HUES64 (cell line): ENCODE measurements at regions not wholly inside any gene's neighbourhood (a gene's known extent, or its start where the extent isn't known, plus 50 kb on each side); places are given as distances from the start of the nearest gene placed in this dataset.

ENCODE experiments used
- H3K27ac ChIP-seq: 2 replicates; pipeline ENCODE4 v1.7.0; 2013; ENCODE audit warnings: low read depth, low read length, inconsistent platforms
- H3K27me3 ChIP-seq: 2 replicates; pipeline ENCODE4 v1.6.1; 2013; ENCODE audit warnings: mild to moderate bottlenecking, low read length; ENCODE audit not compliant: insufficient read depth
- H3K36me3 ChIP-seq: 2 replicates; pipeline ENCODE4 v1.6.1; 2013; ENCODE audit warnings: mild to moderate bottlenecking, low read length; ENCODE audit not compliant: insufficient read depth
- H3K4me1 ChIP-seq: 2 replicates; pipeline ENCODE4 v1.6.1; 2013; ENCODE audit warnings: mild to moderate bottlenecking, low read length, moderate library complexity; ENCODE audit not compliant: insufficient read depth
- H3K4me3 ChIP-seq: 2 replicates; pipeline ENCODE4 v1.5.1; 2013; ENCODE audit warnings: mild to moderate bottlenecking, low read length, moderate library complexity
- H3K9ac ChIP-seq: 2 replicates; pipeline ENCODE4 v1.6.1; 2013; ENCODE audit warnings: mild to moderate bottlenecking, low read depth, low read length
- H3K9me3 ChIP-seq: 2 replicates; pipeline ENCODE4 v1.6.1; 2013; ENCODE audit warnings: low read depth, low read length; ENCODE audit not compliant: insufficient read depth
- WGBS: fragments of 150-250, 120-280 bp; methylation state at CpG from one replicate; pipeline ENCODE4 v1.1.7; 2013; ENCODE audit warnings: missing lambda C conversion rate; 5-methylcytosine and 5-hydroxymethylcytosine counted together

DNA sequence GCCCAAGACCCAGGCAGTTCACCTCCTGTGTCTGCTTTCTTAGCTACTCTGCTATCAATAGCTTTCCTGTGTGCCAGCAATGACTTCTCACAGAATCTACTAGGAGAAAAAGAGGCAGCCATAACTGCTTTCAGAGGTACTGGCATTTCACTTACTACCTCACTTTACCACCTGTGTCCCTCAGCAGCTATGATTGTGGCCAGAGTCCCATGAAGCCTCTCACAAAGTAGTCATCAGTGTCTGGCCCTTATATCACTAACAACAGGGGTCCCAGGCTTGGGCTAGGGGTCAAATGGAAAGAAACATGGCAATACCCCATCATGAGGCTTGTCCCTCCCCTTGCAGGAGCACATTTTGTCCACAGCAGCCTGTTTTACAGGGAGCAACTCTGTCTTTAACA is 62.7 kb upstream of the EPS8L3 start:
- Histone ChIP-seq H3K4me1 (peaks cover 4% of the 10 kb centered on the region; the same call in 1 of the 2 replicates), H3K9ac (no peak overlapping the region), H3K36me3 (no peaks in the 10 kb centered on the region), H3K4me3 (no peak overlapping the region), H3K27ac (no peak overlapping the region), H3K27me3 (no peaks in the 10 kb centered on the region), H3K9me3 (no peaks in the 10 kb centered on the region)

DNA sequence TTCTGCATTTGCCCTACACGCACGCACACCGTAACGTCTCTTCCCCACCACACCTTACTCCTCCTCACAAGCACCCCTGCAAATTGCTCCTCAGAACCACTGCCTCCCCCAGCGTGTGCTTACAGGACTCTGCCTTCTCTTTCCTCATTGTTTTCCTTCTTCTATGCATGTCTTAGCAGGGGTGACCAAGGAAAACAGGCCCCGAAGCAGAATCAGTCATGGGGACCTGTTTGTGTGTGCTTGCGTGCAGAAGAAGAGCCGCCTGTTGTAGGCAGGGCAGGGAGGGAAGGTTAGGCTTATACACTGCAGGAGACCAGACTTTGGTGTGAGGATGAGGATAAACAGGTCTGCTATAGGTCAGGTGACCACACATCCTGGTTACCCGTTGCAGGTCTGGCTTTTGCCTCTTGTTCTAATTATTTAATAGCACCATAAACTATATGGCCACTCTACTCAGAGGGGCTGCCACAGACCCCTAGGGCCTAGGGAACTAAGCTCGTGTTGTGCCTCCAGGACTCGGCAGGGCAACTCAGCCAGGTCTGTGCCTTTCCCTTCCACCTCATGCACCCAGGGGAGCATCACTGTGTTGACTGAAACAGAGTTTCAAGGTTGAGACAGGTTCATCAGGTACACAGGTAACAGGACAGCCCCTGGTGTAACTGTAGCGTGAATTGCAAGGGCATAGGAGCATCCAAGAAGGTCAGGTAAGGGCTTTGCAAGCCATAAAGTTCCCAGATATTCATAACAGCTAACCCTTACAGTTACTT is 60.8 kb upstream of the EPS8L3 start:
- Histone ChIP-seq H3K27me3 (no peaks in the 10 kb centered on the region), H3K27ac (no peak overlapping the region), H3K4me3 (no peak overlapping the region), H3K9me3 (no peaks in the 10 kb centered on the region), H3K36me3 (no peaks in the 10 kb centered on the region), H3K4me1 (peaks cover 4% of the 10 kb centered on the region; the same call in 1 of the 2 replicates), H3K9ac (no peak overlapping the region)
- WGBS, result 92% methylated on average over 12 of the region's 12 CpGs

DNA sequence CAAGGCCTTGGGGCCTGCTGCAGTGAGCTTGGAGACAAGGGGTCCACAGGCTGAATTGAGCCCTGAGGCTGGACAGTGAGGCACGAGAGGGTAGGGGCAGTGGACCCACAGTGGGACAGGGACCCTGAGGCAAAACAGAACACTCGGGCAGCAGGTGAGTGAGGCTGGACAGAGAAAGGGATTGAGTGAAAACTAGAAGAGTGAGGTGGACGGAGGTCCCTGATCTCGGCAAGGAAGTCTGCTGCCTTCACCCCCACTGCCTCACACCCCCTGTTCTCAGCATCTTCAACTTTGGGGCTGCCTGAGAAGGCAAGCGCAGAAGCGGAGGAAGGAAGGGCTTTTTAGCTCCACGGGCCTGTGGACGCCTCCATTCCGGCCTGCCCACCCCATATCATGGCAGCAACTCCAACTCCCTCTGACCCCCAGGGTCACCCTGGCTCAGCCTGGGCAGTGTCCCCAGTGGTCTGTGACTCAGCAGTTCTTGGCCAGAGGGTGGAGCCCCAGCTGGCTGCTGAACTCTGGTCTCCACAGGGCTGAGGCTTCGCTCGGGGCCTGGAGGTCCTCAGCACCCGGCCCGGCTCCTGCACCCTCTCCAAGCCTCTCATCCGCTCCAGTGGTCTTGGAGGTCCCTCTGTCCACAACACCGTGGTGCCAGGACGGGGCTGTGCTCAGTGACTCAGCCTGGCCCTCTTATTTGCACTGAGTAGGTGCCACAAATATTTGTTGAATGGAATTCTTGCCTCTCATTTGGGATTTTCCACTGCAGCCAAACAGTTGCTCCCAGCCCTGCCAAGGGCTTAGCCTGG is 60.0 kb upstream of the EPS8L3 start:
- no peaks in the 10 kb centered on the region for H3K9me3 ChIP-seq
- H3K4me1 ChIP-seq, result peaks cover 4% of the 10 kb centered on the region; the same call in 1 of the 2 replicates
- no peaks in the 10 kb centered on the region for H3K27me3 ChIP-seq
- H3K4me3 ChIP-seq, result no peak overlapping the region
- H3K27ac ChIP-seq, result no peak overlapping the region
- 88% methylated on average over 16 of the region's 16 CpGs for whole genome bisulfite sequencing
- no peaks in the 10 kb centered on the region for H3K36me3 ChIP-seq
- H3K9ac ChIP-seq, result no peak overlapping the region

DNA sequence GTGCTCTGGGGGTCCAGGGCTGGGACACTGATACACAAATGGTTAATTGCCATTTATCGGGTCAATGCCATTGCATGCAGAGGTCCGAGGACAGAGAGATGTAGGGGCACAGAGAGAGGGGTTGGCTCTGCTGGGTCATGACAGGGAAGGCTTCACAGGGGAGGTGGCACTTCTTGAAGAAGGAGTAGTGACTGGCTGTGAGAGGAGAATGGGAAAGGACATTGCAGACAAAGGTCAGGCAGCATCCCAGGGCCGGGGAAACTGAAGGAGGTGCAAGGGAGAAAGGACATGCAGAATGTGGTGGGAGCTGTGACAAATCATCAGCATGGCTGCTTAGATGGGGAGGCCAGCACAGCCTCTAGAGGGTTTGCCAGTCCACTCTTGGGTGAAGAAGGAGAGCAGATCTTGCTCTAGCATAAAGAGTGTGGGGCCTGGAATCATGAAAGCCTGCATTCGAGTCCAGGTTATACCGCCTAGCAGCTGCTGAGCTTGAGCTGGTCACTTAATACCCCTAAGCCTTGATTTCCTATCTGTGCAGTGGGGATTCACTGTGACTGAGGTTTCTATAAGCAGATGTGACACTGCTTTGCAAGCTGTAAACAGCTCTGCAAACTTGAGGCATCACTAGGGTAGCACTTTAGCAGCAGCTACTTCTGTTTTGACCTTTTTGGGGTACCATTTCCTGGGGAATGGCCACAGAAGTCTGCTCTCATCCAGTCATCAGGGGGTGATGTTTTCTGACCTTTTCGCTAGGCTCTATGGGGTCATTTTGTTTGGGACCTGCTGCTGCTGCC is 59.2 kb upstream of the EPS8L3 start:
- no peaks in the 10 kb centered on the region for H3K9me3 ChIP-seq
- H3K27me3 ChIP-seq, result no peaks in the 10 kb centered on the region
- WGBS, result 92% methylated on average over 6 of the region's 6 CpGs
- no peak overlapping the region for H3K27ac ChIP-seq
- H3K4me1 ChIP-seq, result peaks cover 4% of the 10 kb centered on the region; the same call in 1 of the 2 replicates
- no peak overlapping the region for H3K9ac ChIP-seq
- no peak overlapping the region for H3K4me3 ChIP-seq
- no peaks in the 10 kb centered on the region for H3K36me3 ChIP-seq

DNA sequence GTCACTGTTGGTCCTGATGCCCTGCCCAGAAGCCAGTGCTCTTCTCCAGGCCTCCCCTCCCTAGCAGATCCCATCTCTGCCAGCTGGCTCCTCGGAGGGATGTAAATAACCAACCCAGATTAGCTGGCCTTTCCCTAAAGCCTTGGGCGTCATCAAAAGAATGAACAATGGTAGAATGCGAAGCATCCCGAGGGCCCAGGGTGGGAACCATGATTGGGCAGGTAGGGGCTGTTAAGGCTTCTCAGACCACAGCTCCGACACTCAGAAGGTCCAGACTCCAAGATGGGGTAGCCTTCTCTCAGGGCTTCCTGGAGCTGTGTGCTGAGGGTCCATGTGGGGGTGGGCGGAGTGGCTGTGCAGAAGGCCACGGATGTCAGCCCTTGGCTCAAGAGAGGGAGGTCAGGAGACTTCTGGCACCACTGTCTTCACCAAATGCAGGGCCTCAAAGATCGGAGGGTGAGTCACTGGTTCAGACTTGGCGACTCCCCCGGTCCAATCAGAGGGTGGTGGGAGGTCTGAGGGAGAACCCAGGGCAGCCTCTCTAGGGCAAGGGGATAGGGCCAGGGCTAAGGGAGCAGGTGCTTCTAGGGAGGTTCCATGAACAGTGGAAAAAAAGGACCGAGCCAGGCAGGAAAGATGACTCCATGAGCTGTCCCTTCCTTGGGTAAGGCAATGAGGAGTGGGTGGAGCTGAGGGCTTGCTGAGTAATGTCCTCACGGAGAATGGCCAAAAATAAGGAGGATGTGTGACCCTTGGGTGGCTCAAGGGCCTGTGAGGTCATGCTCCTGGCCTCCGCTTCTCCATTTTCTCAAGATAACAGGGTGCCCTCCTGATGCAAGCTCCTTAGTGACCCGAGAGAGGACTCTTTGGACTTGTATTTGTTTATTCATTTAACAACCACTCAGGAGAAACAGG is 58.4 kb upstream of the EPS8L3 start:
- WGBS, result 86% methylated on average over 14 of the region's 14 CpGs
- H3K9me3 ChIP-seq, result no peaks in the 10 kb centered on the region
- H3K27ac ChIP-seq, result no peak overlapping the region
- peaks cover 4% of the 10 kb centered on the region; the same call in 1 of the 2 replicates for H3K4me1 ChIP-seq
- no peaks in the 10 kb centered on the region for H3K27me3 ChIP-seq
- no peak overlapping the region for H3K9ac ChIP-seq
- no peak overlapping the region for H3K4me3 ChIP-seq
- H3K36me3 ChIP-seq, result no peaks in the 10 kb centered on the region

DNA sequence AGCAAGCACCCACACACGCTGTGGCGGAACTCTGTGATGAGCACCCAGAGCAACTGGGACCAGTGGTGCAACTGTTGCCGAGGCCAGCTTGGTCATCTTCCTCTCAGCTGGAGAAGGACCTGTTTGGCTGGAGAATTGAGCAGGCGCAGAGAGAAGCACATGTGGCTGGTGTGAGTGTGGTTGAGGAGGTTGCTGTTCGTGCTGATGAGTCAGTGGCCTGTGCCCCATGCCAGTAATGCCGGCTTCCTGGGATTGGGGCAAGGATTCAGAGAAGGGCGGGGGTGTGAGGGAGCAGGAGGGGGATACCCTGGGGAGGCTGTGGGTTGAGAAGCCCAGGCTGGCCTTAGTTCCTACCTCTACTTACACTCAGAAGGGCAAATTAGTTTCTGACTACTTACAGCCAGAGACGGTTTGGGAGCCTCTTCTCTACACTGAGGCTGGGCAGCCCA is 57.5 kb upstream of the EPS8L3 start:
- H3K9me3 ChIP-seq, result no peaks in the 10 kb centered on the region
- WGBS, result 85% methylated on average over 8 of the region's 8 CpGs
- H3K27ac ChIP-seq, result no peak overlapping the region
- H3K4me1 ChIP-seq, result peaks cover 4% of the 10 kb centered on the region; the same call in 1 of the 2 replicates
- no peak overlapping the region for H3K4me3 ChIP-seq
- no peaks in the 10 kb centered on the region for H3K36me3 ChIP-seq
- H3K27me3 ChIP-seq, result no peaks in the 10 kb centered on the region
- no peak overlapping the region for H3K9ac ChIP-seq

DNA sequence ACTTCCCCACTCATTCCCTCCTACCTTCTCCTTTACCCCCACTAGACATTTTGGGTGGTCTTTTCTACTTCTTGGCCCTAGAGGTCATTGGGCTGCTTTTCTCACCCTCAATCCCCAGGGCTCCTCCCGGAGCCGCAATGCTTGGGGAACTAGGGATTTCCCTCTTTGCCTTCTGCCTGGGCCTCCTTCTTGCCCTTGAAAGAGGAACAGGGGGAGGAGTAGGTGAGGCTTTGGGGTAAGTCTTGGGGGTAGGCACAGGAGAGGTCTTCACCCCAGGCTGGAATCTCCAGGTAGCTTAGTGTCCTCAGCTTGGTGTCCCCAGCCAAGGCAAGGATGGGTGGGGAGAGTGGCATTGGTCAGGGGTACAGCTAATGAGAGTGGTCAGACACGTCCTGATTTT is 56.2 kb upstream of the EPS8L3 start:
- no peak overlapping the region for H3K27ac ChIP-seq
- H3K9me3 ChIP-seq, result peaks cover 6% of the 10 kb centered on the region
- H3K4me3 ChIP-seq, result no peak overlapping the region
- WGBS, result 95% methylated on average over 3 of the region's 3 CpGs
- H3K27me3 ChIP-seq, result no peaks in the 10 kb centered on the region
- H3K9ac ChIP-seq, result no peak overlapping the region
- peaks cover 4% of the 10 kb centered on the region; the same call in 1 of the 2 replicates for H3K4me1 ChIP-seq
- no peaks in the 10 kb centered on the region for H3K36me3 ChIP-seq

DNA sequence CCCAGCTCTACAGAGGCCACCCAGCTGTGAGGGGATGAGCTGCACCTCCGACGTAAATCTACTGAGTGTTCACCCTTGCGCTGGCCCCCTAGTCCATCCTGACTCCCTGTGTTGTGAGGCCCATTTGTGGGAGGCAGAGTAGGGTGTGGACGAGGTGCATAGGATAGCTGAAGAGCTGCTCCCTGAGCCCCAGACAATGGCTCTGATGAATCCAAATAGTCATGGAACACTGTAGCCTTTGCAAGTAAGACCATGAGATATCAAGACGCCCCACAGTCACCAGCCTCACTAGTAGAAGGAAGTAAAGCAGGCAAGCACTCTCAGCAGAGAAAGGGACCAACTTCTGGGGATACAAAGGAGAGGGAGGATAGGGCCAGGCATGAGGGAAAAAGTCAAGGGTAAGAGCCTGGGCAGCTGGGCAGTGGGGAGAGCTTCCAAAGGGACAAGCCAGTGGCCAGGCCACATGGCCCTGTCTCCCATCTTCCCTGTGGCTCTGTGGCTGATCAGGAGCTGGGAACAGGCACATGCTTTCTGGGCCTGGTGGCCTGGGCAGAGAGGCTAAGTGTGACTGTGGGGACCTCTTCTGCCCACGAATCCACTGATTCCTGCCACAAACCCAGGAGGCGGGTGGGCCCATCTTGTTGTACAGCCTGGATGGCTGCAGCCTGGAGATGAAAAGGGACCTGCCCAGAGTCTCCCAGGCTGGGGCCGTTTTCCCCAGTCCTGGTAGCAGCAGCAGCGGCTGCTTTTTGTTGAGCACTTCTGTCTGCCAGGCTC is 55.5 kb upstream of the EPS8L3 start:
- Histone ChIP-seq H3K36me3 (no peaks in the 10 kb centered on the region), H3K27ac (no peak overlapping the region), H3K9me3 (peaks cover 6% of the 10 kb centered on the region), H3K9ac (no peak overlapping the region), H3K4me3 (no peak overlapping the region), H3K27me3 (no peaks in the 10 kb centered on the region), H3K4me1 (peaks cover 4% of the 10 kb centered on the region; the same call in 1 of the 2 replicates)
- WGBS, result 93% methylated on average over 9 of the region's 9 CpGs

DNA sequence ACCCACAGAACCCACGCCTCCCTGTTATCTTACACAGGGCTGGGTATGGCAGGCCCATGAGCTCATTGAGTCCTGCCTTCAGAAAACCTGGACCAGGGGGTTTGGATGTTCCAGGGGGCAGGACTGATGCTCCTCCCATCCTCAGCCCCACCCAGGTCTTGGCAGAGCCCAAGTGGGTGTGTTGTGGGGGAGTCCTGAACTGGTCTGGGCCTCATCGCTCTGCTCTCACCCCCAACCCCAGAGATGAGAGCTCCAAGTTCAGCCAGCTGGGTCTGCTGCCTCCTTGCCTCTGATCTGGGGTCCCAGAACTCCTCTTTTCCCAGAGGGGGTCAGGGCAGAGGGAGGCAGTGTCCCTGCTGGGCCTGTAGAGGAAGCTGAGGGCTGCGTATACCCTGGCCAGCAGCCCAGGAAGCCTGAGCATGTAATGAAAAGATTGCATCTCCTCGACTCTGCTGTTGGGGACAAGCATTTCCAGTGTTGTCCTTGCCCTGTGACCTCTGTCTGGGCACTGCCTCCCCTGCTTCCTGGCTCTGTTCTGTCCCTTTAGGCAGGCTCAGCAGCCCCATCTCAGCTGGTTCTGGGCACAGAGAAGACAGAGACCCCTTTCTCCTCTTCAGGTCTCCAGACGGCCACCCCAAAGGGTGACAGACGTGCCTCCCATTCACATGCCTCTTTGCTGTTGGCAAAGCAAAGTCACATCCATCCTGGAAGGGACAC is 54.7 kb upstream of the EPS8L3 start:
- Histone ChIP-seq H3K36me3 (no peaks in the 10 kb centered on the region), H3K9me3 (peaks cover 6% of the 10 kb centered on the region), H3K27me3 (no peaks in the 10 kb centered on the region), H3K27ac (no peak overlapping the region), H3K4me3 (no peak overlapping the region), H3K4me1 (no peaks in the 10 kb centered on the region), H3K9ac (no peak overlapping the region)
- 88% methylated on average over 6 of the region's 6 CpGs for WGBS
